Stimulated activated CD4-positive, alpha-beta T cell treated with anti-CD3 and anti-CD28 coated beads, Interleukin-1b, Interleukin-23, amount 100 ng/mL, for 48 hours (primary cell): ENCODE measurements at regions not wholly inside any gene's neighbourhood (a gene's known extent, or its start where the extent isn't known, plus 50 kb on each side); places are given as distances from the start of the nearest gene placed in this dataset.
"Not testable (repeated sequence)": the region's sequence is repeated elsewhere in the genome, so short reads cannot be mapped to it uniquely, and the experiment has no call there.

Source experiments
- DNase-seq: peaks from one replicate; pipeline ENCODE4 v3.0.0-alpha.2; 2020

GRCh38 chr18:73163236-73163635, 295.4 kb upstream of the NETO1 start:
- DNase-seq = no peak

DNA sequence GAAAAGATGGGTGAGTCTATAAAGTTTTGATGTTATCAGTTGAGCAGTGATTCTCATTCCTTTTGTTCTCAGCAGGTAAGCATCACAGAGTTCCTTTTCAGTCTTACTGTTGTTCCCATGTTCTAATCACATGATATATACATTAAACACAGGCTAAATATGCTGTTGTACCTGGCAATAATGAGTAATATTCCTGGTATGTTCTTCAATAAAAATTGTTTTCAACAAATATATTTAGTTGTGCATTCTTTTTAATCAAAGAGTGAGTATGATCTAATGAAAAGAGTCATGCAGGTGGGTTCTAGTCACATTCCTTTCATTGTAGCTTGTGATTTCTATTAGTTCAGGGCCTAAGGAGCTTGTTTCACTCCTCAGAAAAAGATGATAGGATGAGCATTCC, 288.3 kb upstream of the NETO1 start:
- DNase-seq = no peak

DNA sequence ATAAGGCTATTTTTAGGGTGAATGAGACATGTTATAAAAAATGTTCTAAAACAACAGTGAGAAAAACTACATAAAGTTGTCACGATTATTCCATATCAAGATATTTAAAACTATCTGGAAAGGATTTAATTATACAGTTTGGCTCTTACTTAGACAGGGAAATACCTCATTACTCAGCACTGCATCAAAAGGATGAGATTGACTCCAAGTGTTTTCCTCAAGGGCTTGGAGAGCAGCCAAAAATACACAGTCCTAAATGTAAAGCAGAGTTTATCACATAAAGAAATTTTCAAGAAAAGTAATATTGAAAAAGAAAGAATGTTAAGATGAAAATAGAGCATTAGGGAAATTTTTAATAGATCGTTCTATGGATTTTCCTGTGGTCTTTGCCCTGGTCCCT, 285.5 kb upstream of the NETO1 start:
- DNase-seq = no peak

DNA sequence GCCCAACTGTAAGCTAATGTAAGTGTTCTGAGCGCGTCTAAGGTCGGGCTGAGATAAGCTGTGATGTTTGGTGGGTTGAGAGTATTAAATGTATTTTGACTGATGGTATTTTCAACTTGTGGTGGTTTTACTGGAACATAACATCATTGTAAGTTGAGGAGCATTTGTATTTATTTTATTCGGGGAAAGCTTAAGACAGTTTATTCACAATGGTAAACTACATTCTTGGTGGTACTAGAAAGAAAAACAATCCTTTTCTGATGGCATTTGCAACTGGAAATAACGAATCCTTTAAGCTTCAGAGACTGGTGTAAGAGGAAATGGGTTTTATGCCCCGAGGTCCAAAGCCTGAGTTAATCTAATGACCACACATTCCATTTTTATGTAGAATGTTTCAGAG, 283.3 kb upstream of the NETO1 start:
- DNase-seq = no peak

DNA sequence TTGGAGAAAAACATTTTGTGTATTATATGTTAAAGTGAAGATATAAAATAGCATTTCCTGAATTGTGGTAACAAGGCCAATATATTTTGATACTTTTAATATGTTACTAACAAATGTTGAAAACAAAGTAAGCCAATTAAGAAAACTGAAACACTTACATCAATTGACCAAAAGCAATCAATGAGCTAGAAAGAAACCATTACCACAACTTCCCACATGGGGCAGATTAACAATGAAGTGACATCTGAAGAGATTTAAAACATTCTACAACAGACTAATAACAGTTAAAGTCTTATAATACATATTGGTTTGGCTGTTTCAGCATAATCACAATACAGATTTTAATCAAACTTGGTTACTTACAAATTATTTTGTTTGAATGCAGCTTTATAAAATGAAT, 282.4 kb upstream of the NETO1 start:
- no peak for DNase-seq

GRCh38 chr18:73147590-73147989, 279.8 kb upstream of the NETO1 start:
- no peak for DNase-seq

DNA sequence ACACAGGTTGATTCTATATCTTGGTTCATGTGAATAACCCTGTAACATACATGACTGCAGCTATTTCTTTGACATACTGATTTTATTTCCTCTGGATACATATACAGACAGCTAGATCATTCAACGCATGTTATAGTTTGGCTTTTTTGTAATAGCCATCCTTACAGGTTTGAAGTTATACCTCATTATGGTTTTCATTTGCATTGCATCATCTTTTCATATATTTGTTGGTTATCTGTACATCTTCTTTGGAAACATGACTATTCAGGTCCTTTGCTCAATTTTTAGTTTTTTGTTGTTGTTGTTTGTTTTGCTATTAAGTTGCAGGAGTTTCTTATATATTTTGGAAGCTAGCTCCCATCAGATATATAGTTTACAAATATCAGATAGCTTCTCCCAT, 276.2 kb upstream of the NETO1 start:
- no peak for DNase-seq

DNA sequence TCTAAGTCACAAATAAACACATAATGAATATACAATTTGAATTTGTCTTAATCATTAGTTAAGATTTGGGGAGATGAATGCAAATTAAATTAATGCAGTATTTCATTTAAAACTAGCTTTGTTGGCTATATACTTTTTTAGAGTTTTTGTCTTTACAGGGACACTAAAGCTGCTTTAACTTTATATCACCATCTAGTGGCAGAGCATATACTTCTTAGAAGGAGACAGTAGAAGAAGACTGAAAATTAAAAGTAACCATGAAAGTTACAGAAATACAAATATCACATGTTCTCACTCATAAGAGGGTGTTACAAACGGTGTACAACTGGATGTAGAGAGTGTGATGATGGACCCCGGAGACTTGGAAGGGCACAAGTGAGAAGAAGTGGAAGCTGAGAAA, 268.3 kb upstream of the NETO1 start:
- no peak for DNase-seq

GRCh38 chr18:73124175-73124574, 256.4 kb upstream of the NETO1 start:
- no peak for DNase-seq

GRCh38 chr18:73121207-73121606, 253.4 kb upstream of the NETO1 start:
- DNase-seq = no peak

DNA sequence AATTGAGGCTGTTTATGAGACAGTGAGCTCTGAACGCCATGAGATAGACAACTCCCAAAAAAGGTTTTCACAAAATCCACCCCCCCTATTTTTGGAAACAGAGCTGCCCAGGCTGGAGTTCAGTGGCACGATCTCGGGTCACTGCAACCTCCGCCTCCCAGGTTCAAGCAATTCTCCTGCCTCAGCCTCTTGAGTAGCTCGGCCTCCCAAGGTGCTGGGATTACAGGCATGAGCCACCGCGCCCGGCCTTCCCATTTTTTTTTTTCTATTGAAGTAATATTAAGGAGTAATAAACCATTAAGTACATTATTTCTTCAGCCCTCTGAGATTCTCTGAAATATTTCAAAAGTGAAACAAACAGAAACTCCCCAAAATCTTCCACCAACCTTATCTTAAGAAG, 252.8 kb upstream of the NETO1 start:
- no peak for DNase-seq

DNA sequence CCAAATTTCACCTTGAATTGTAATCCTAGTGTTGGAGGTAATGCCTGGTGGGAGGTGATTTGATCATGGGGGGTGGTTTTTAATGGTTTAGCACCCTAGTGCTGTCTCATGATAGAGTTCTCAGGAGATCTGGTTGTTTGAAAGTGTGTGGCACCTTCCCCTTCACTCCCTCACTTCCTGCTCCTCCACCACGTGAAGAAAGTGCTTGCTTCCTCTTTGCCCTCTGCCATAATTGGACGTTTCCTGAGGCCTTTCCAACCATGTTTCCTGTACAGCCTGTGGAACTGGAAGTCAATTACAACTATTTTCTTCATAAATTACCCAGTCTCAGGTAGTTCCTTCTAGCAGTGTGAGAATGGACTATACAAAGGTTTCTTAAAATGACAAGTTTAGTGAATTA, 251.8 kb upstream of the NETO1 start:
- DNase-seq = no peak

GRCh38 chr18:73118121-73118816, 250.5 kb upstream of the NETO1 start:
- no peak for DNase-seq

DNA sequence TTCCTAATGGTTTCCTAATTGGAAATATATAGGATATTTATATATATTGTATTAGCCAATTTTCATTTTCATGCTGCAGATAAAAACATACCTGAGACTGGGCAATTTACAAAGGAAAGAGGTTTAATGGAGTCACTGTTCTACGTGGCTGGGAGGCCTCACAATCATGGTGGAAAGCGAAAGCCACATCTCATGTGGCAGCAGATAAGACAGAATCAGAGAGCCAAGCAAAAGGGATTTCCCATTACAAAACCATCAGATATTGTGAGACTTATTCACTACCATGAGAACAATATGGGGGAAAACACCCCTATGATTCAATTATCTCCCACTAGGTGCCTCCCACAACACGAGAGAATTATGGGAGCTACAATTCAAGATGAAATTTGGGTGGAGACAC, 242.5 kb upstream of the NETO1 start:
- no peak for DNase-seq

DNA sequence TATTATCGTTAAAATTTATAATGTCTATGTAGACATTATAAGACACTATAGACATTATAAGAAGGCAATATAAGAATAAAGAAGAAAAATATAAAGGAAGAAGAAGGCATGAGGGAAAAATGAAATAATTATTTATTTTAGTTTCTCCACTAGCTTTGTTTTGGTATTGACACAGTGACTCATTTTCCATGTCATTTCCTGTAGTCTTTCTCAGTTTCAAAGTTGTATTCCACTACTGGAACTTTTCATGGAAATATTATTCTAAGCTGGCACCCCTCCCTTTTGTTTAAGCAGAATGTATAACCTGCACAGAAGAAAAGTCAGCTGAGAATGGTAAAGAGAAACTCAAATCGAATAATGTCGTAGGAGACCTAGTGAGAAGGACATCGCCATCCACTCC, 234.2 kb upstream of the NETO1 start:
- no peak for DNase-seq

- not testable (repeated sequence) for DNase-seq
These were observed 233.7 kb upstream of the NETO1 start for GRCh38 chr18:73101491-73101890.

DNA sequence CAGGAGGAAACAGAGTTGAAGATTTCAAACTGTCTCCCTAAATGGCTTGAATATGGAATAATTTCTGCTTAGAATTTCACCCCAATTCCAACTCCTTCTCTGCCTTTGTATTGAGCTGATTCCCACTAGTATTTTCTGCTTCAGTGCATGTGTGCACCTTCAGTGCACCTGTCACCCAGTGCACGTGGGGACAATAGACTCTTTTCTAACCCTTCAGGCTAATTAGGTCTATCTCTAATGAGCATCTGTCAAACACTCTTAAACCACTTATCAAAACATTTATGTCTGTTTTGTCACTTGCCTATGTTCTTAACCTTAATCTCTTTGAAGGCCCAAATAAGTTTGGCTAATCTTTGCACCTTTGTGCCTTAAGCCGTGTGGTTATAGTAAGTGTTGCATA, 232.0 kb upstream of the NETO1 start:
- no peak for DNase-seq

DNA sequence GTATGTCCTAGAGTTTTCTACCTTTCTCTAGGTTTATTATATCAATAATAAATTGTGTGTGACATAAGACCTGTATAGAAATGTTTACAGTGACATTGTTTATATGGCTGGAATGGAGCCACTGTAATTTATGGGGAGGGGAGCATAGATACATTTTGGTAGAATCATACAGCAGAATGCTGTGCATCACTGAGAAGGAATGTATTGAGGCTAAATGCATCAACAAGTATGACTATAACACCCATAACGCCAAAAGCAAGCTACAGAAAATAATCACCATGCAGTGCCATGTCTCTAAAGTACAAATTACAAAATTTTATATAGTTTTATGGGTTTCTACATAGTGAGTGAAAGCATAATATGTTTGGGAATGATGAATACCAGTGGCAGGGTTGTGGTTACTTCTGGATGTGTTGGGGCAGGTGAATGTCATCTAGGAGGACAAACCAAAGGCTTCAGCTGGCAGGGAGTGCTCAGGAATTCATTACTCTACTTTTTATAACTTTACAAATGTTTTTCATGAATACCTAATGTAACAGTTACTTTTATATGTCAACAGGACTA, 226.0 kb upstream of the NETO1 start:
- no peak for DNase-seq

DNA sequence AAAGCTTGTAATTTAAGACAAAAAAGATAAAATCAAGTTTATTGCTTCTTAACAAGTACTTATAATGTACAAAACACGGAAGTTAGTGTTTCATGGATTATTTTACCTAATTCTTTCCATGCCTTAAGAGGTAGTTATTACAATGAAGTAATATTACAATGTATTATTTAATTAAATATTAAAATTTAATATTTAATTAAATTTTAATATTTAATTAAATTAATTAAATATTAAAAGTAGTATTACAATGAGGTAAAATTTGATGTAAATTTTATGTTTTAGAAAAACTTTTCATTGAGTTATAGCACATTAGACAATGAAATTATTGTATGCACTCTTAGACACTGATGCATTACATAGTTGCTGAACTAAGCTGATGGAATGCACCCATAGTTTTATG, 220.7 kb upstream of the NETO1 start:
- DNase-seq = no peak

GRCh38 chr18:73087282-73087977, 219.6 kb upstream of the NETO1 start:
- no peak for DNase-seq

- DNase-seq = no peak
These were observed 212.1 kb upstream of the NETO1 start for GRCh38 chr18:73079920-73080319.

GRCh38 chr18:73060666-73061288, 193.0 kb upstream of the NETO1 start:
- DNase-seq = no peak

DNA sequence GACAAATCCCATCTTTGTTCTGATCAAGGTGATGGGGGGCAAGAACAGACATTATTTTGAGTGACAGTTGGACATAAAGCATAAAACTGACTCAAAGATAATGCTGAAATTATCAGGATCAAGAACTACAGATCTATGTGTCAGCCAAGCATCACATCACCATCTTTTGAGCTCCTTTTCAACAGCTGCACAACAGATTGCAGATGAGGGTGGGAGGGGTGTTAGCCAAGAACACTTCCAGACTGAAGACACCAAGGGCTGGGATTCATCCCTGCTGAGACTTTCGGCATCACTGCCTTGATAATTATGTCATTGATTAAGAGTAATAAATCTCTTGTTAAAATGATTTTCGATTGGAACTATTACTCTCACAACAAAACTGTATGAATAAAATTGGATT, 191.5 kb upstream of the NETO1 start:
- no peak for DNase-seq

- no peak for DNase-seq
These were observed 179.9 kb upstream of the NETO1 start for GRCh38 chr18:73047688-73048087.
